ENCODE measurements at regions not wholly inside any gene's neighbourhood (a gene's known extent, or its start where the extent isn't known, plus 50 kb on each side); places are given as distances from the start of the nearest gene placed in this dataset.

DNA sequence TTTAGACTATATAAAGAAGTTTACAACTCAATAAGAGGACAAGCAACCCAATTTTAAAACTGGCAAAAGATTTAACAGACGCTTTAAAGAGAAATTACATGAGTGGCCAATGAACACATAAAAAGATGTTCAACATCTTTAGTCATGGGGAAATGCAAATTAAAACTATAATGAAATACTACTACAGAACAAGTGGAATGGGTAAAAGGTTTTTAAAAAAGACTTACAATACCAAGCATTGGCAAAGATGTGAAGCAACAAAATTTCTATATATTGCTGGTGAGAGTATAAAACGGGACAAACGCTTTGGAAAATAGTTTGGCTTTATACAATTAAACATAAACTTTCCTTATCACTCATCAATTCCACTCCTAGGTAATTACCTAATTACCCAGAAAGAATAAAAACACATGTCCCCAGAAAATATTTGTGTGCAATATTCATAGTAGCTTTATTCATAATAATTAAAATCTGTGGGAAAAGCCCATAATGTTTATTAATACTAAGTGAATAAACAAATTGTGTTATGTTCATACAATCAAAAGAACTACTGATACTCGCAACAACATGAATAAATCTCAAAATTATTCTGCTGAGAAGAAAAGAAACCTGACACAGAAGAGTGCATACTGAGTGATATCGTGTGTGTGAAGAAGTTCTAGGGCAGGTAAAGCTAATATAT lies 76.7 kb upstream of the MYCN start:
- Histone ChIP-seq H3K4me3 (no peak overlapping the region), H3K27ac (no peak overlapping the region), H3K36me3 (no peaks in the 10 kb centered on the region), H3K4me1 (no peaks in the 10 kb centered on the region), H3K27me3 (no peaks in the 10 kb centered on the region), H3K9me3 (no peaks in the 10 kb centered on the region)
- TF ChIP-seq EP300 (IDR thresholded peaks at IDR 0.05) (no peak), POLR2AphosphoS5 (IDR thresholded peaks at IDR 0.05) (no peak), POLR2A (IDR thresholded peaks at IDR 0.05) (no peak)
- TF ChIP-seq, protein P1, sequence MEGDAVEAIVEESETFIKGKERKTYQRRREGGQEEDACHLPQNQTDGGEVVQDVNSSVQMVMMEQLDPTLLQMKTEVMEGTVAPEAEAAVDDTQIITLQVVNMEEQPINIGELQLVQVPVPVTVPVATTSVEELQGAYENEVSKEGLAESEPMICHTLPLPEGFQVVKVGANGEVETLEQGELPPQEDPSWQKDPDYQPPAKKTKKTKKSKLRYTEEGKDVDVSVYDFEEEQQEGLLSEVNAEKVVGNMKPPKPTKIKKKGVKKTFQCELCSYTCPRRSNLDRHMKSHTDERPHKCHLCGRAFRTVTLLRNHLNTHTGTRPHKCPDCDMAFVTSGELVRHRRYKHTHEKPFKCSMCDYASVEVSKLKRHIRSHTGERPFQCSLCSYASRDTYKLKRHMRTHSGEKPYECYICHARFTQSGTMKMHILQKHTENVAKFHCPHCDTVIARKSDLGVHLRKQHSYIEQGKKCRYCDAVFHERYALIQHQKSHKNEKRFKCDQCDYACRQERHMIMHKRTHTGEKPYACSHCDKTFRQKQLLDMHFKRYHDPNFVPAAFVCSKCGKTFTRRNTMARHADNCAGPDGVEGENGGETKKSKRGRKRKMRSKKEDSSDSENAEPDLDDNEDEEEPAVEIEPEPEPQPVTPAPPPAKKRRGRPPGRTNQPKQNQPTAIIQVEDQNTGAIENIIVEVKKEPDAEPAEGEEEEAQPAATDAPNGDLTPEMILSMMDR (IDR thresholded peaks at IDR 0.05), result no peak
- ATAC-seq (ENCODE audit: low FRiP score in 2 of 2) (no peak), DNase-seq (no peak)
- 88 to 91% methylated on average over 5 of the region's 5 CpGs for WGBS, 2 donors

DNA sequence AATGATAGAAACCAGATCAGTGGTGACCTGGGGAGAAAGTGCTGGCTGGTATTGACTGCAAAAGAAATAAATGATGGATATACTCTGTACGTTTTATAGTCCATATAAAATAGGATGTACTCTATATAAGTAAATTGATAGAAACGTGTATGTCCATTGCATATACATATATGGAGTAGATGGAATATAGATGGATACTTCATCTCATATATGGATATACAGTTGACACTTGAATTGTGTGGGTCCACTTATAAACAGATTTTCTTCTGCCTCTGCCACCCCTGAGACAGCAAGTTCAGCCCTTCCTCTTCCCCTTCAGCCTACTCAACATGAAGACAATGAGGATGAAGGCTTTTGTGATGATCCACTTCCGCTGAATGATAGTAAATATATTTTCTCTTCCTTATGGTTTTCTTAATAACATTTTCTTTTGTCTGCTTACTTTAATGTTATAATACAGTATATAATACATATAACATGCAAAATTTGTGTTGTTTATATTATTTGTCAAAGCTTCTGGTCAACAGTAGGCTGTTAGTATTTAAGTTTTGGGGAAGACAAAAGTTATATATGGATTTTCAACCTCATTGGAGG lies 76.1 kb upstream of the MYCN start:
- H3K27ac ChIP-seq, result no peak overlapping the region
- no peak for DNase-seq
- H3K36me3 ChIP-seq, result no peaks in the 10 kb centered on the region
- no peak for ATAC-seq (ENCODE audit: low FRiP score in 2 of 2)
- no peaks in the 10 kb centered on the region for H3K4me1 ChIP-seq
- no peaks in the 10 kb centered on the region for H3K9me3 ChIP-seq
- no peak for TF ChIP-seq POLR2A (IDR thresholded peaks at IDR 0.05)
- no peak for TF ChIP-seq POLR2AphosphoS5 (IDR thresholded peaks at IDR 0.05)
- TF ChIP-seq, protein P1 (IDR thresholded peaks at IDR 0.05), result no peak
- no peak for TF ChIP-seq EP300 (IDR thresholded peaks at IDR 0.05)
- no peaks in the 10 kb centered on the region for H3K27me3 ChIP-seq
- H3K4me3 ChIP-seq, result no peak overlapping the region
- WGBS, 2 donors, result 81 to 86% methylated on average over 3 of the region's 3 CpGs

DNA sequence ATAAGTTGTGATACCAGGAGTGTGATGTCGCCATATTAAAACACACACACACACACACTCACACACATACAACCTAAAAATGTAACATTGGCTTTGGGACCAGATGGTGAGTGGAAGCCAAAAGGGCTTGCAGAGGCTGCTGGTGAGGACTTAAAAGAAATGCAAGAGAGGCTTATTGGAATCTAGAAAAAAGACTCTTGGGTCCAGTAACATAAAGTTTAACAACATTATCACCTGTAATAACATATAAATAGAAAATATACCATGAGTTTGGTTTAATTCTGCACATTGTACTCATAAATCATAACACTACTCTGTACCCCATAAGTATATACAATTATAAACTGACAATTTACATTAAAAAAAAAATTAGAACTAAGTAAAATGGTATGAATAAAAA lies 74.4 kb upstream of the MYCN start:
- Histone ChIP-seq H3K27me3 (no peaks in the 10 kb centered on the region), H3K4me1 (no peaks in the 10 kb centered on the region), H3K36me3 (no peaks in the 10 kb centered on the region), H3K9me3 (no peaks in the 10 kb centered on the region), H3K4me3 (no peak overlapping the region), H3K27ac (no peak overlapping the region)
- DNase-seq (no peak), ATAC-seq (ENCODE audit: low FRiP score in 2 of 2) (no peak)
- WGBS, 2 donors, result 88 to 93% methylated on average over 1 of the region's 1 CpG
- TF ChIP-seq POLR2A (IDR thresholded peaks at IDR 0.05), result no peak
- TF ChIP-seq, protein P1 (IDR thresholded peaks at IDR 0.05), result no peak
- TF ChIP-seq EP300 (IDR thresholded peaks at IDR 0.05), result no peak
- TF ChIP-seq POLR2AphosphoS5 (IDR thresholded peaks at IDR 0.05), result no peak

DNA sequence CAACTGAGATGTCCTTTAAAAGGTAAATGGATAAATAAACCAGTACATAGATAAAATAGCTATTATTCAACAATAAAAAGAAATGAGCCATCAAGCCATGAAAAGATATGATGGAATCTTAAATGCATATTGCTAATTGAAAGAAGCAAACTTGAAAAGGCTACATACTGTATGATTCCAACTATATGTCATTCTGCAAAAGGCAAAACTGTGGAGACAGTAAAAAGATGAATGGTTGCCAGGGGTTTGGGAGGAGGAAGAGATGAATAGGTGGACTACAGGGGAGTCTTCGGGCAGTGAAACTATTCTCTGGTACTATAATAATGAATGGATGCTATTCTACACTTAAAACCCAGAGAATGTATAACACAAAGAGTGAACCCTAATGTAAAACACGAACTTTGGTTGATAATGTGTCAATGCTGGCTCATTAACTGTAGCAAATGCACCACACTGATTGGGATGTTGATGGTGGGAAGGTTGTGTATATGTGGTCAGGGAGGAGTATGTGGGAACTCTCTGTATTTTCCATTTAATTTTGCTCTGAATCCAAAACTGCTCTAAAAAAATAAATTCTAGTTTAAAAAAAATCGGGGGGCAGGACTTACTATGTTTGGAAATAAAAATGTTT lies 73.7 kb upstream of the MYCN start:
- no peaks in the 10 kb centered on the region for H3K9me3 ChIP-seq
- H3K27ac ChIP-seq, result no peak overlapping the region
- H3K4me3 ChIP-seq, result no peak overlapping the region
- 82 to 84% methylated on average over 3 of the region's 3 CpGs for WGBS, 2 donors
- ATAC-seq (ENCODE audit: low FRiP score in 2 of 2) (no peak), DNase-seq (no peak)
- H3K36me3 ChIP-seq, result no peaks in the 10 kb centered on the region
- TF ChIP-seq POLR2A (IDR thresholded peaks at IDR 0.05), result no peak
- TF ChIP-seq, protein P1 (IDR thresholded peaks at IDR 0.05), result no peak
- no peak for TF ChIP-seq EP300 (IDR thresholded peaks at IDR 0.05)
- H3K27me3 ChIP-seq, result no peaks in the 10 kb centered on the region
- no peaks in the 10 kb centered on the region for H3K4me1 ChIP-seq
